LNCaP clone FGC (cell line): ENCODE measurements at regions not wholly inside any gene's neighbourhood (a gene's known extent, or its start where the extent isn't known, plus 50 kb on each side); places are given as distances from the start of the nearest gene placed in this dataset.

Source experiments
- DNase-seq: peaks from one replicate; pipeline ENCODE4 v3.0.0-alpha.2; 2011; ENCODE audit warnings: low read depth
- H3K4me3 ChIP-seq: 2 replicates; pipeline ENCODE4 v1.5.1; 2011; ENCODE audit warnings: mild to moderate bottlenecking, low read depth, low read length, control low read depth
- CTCF ChIP-seq: IDR thresholded peaks from 2 replicates; pipeline ENCODE4 v1.5.1; 2012; ENCODE audit warnings: mild to moderate bottlenecking; ENCODE audit not compliant: control insufficient read depth, insufficient read depth; ENCODE audit errors: extremely low read depth

GRCh38 chr6:106830930-106831329 is 143.6 kb downstream of the CD24 start:
- H3K4me3 ChIP-seq: no peak overlapping the region

GRCh38 chr6:106829451-106829850 is 145.1 kb downstream of the CD24 start:
- no peak overlapping the region for H3K4me3 ChIP-seq
- no peak for DNase-seq
- TF ChIP-seq CTCF: no peak

More at GRCh38 chr6:106830930-106831329, 143.6 kb downstream of the CD24 start:
- DNase-seq: no peak
- no peak for TF ChIP-seq CTCF

GRCh38 chr6:106827081-106827480 is 147.4 kb downstream of the CD24 start:
- no peak for DNase-seq
- H3K4me3 ChIP-seq: no peak overlapping the region
- no peak for TF ChIP-seq CTCF

- DNase-seq: no peak
- TF ChIP-seq CTCF: no peak
- H3K4me3 ChIP-seq: no peak overlapping the region
Observed at GRCh38 chr6:106825156-106825555, 149.4 kb downstream of the CD24 start.

- no peak for DNase-seq
- no peak overlapping the region for H3K4me3 ChIP-seq
- no peak for TF ChIP-seq CTCF
Observed at GRCh38 chr6:106823732-106824351, 150.7 kb downstream of the CD24 start.

GRCh38 chr6:106823058-106823457 is 151.5 kb downstream of the CD24 start:
- H3K4me3 ChIP-seq: no peak overlapping the region
- no peak for DNase-seq
- no peak for TF ChIP-seq CTCF

GRCh38 chr6:106820412-106820852 is 154.1 kb downstream of the CD24 start:
- no peak overlapping the region for H3K4me3 ChIP-seq
- DNase-seq: no peak
- no peak for TF ChIP-seq CTCF
